GM19025 (cell line): ENCODE measurements at regions not wholly inside any gene's neighbourhood (a gene's known extent, or its start where the extent isn't known, plus 50 kb on each side); places are given as distances from the start of the nearest gene placed in this dataset.
"Not testable (repeated sequence)": the region's sequence is repeated elsewhere in the genome, so short reads cannot be mapped to it uniquely, and the experiment has no call there.

Experiments
- ATAC-seq: cut with Tn5 transposase; IDR thresholded peaks from one replicate; pipeline ENCODE4 v1.9.1; 2021; ENCODE audit warnings: mild to moderate bottlenecking, low read depth, moderate library complexity; ENCODE audit not compliant: unreplicated experiment

DNA sequence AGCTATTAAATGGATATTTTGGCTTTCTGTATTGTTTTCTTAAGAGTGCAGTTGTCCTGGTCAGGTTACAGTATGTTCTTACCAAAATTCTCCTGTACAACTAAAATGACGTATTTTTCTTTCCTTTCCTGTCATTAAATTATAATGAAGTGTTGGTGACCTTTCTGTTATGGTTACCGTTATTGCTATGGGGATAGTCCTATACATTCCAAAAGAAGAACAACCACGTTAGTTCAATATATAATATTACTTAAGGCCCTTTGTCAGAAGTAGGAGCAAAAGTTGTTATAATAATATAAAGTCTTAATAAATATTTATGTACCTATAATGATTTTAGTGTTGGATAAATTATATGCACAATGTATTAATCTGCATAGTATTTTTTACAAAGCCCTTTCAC is 82.4 kb upstream of the NREP start:
- ATAC-seq, result no peak

DNA sequence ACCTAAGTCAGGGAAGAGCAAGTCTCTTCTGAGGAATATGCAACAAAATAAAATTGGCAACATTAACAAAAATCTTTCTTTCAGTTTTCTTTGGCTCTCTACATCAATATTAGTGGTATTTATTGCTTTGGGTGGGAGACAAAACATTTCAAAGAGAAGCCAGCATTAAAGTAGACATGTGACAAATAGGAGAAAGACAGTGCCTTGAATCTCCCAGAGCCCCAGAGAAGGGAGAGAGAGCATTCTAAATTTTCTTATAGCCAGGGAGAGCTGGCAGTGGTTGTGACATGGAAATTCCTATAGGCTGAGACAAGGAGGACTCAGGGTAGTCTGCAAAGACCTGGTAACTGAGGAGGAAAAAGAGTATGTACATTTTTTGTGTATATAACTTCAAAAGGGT is 79.4 kb upstream of the NREP start:
- no peak for ATAC-seq

GRCh38 chr5:111834926-111835599 is 78.1 kb upstream of the NREP start:
- ATAC-seq, result no peak

- ATAC-seq, result no peak
These were observed 73.3 kb upstream of the NREP start for GRCh38 chr5:111830333-111830732.

- no peak for ATAC-seq
These were observed 72.7 kb upstream of the NREP start for GRCh38 chr5:111829701-111830100.

GRCh38 chr5:111826064-111826463 is 69.1 kb upstream of the NREP start:
- no peak for ATAC-seq

- no peak for ATAC-seq
These were observed 63.1 kb upstream of the NREP start for GRCh38 chr5:111820072-111820471.

DNA sequence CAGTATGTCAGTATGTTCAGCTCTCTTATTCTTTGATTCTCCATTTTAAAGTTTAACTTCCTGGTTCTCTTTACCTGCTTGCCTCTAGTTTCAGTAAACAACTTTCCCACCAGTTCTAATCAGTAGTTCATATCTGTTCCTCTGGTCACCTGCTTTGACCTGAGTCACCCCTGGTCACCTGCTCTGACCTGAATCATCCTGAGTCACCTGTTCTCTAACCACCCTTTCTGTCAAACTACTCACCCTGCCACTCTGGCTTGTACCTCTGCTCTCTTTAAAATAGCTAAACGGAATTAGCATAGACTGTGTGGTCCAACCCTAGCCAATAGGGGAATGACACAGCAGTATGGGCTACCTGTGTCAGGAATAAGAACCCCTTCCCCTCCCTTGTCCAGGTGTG is 62.0 kb upstream of the NREP start:
- not testable (repeated sequence) for ATAC-seq

DNA sequence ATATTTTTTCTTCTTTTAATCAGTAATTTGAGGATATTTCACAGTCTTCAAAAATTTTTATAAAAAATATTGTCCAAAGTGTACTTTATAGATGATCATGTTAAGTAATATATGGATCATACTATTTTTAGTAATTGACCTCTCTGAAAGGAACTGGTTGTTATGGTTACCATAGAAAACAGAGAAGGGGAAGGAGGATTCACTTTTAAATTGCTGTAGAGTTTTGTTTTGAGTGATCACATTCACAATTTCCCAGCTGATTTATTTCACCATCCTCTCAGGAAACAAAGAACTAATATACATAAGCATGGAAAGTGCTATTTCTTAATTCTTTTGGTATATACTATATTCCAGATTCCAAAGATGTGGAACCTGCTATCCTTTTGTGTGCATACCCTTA is 56.5 kb upstream of the NREP start:
- no peak for ATAC-seq

GRCh38 chr5:111810112-111810511 is 53.1 kb upstream of the NREP start:
- no peak for ATAC-seq
